H1 (cell line): ENCODE measurements at regions not wholly inside any gene's neighbourhood (a gene's known extent, or its start where the extent isn't known, plus 50 kb on each side); places are given as distances from the start of the nearest gene placed in this dataset.

Experiments
- CTCF ChIA-PET: fragments of 300-600 bp; sonication (Branson Sonifier 250); formaldehyde crosslinking; loops from one replicate; lab custom pipeline; 2021; ENCODE audit not compliant: partially characterized antibody; lab: Charles Lee
- POLR2A ChIA-PET: fragments of 300-600 bp; sonication (Branson Sonifier 250); formaldehyde crosslinking; loops from one replicate; lab custom pipeline; 2021; ENCODE audit warnings: inconsistent platforms; ENCODE audit not compliant: partially characterized antibody; lab: Charles Lee
- DNase-seq, 2 experiments: peaks; one replicate each; pipeline versions ENCODE4 v3.0.0 to v3.0.0-alpha.2; 2010 to 2022; ENCODE audit warnings: low spot score in 2 of 2, low read depth in 1 of 2, mixed read lengths in 1 of 2
- FAIRE-seq: peaks from 2 replicates; lab custom pipeline; 2011; peaks lifted over from hg19 to GRCh38; lab: Jason Lieb, UNC
- H2AFZ ChIP-seq: 2 replicates; pipeline ENCODE4 v1.8.1; 2012; ENCODE audit warnings: low read length, inconsistent platforms
- H2AK5ac ChIP-seq: 2 replicates; pipeline ENCODE4 v1.6.1; 2013; ENCODE audit warnings: low read depth, low read length
- H2BK120ac ChIP-seq: replicated peaks from 2 replicates; pipeline ENCODE3; 2013; ENCODE audit warnings: low read depth, low read length, inconsistent platforms
- H2BK12ac ChIP-seq: 2 replicates; pipeline ENCODE4 v1.6.1; 2013; ENCODE audit warnings: low read depth, low read length
- H2BK15ac ChIP-seq: 2 replicates; pipeline ENCODE4 v1.6.1; 2013; ENCODE audit warnings: low read length
- H2BK20ac ChIP-seq: 2 replicates; pipeline ENCODE4 v1.6.1; 2013; ENCODE audit warnings: low read length
- H2BK5ac ChIP-seq: 2 replicates; pipeline ENCODE4 v1.6.1; 2013; ENCODE audit warnings: low read depth, low read length
- H3K14ac ChIP-seq: 2 replicates; pipeline ENCODE4 v1.6.1; 2013; ENCODE audit warnings: inconsistent platforms; ENCODE audit not compliant: insufficient read length
- H3K18ac ChIP-seq: 2 replicates; pipeline ENCODE4 v1.6.1; 2013; ENCODE audit warnings: low read length; ENCODE audit errors: extremely low read depth
- H3K23ac ChIP-seq: 2 replicates; pipeline ENCODE4 v1.6.1; 2013; ENCODE audit warnings: inconsistent platforms; ENCODE audit not compliant: insufficient read length
- H3K23me2 ChIP-seq: 2 replicates; pipeline ENCODE4 v1.6.1; 2013; ENCODE audit warnings: low read depth, low read length
- H3K27ac ChIP-seq: 2 replicates; pipeline ENCODE4 v1.6.1; 2011; ENCODE audit warnings: low read depth, low read length, inconsistent platforms
- H3K27me3 ChIP-seq, 4 experiments: replicated peaks in 1 of 4; 1 replicate in 1 of 4; 2 replicates in 3 of 4; pipeline versions ENCODE4 v1.6.1 to v1.8.1; 2011 to 2013; ENCODE audit warnings: low read length in 3 of 4, mild to moderate bottlenecking in 3 of 4, inconsistent platforms in 2 of 4, mixed read lengths in 2 of 4, moderate library complexity in 1 of 4; ENCODE audit not compliant: control insufficient read depth in 3 of 4, insufficient read depth in 3 of 4; ENCODE audit errors: extremely low read depth in 1 of 4
- H3K36me3 ChIP-seq, 4 experiments: 2 replicates each; pipeline versions ENCODE4 v1.6.1 to v1.8.1; 2011 to 2013; ENCODE audit warnings: mild to moderate bottlenecking in 4 of 4, low read length in 3 of 4, moderate library complexity in 2 of 4, control low read depth in 1 of 4, inconsistent platforms in 1 of 4; ENCODE audit not compliant: insufficient read depth in 4 of 4, control insufficient read depth in 2 of 4
- H3K4ac ChIP-seq: replicated peaks from 2 replicates; pipeline ENCODE3; 2013; ENCODE audit warnings: low read length, low read depth, mixed read lengths, inconsistent platforms; ENCODE audit not compliant: insufficient read length
- H3K4me1 ChIP-seq, 4 experiments: replicated peaks in 1 of 4; 1 replicate in 1 of 4; 2 replicates in 3 of 4; pipeline versions ENCODE4 v1.6.1 to v1.8.1; 2011 to 2013; ENCODE audit warnings: low read length in 3 of 4, inconsistent platforms in 2 of 4, mixed read lengths in 1 of 4; ENCODE audit not compliant: insufficient read depth in 4 of 4, control insufficient read depth in 3 of 4
- H3K4me2 ChIP-seq, 2 experiments: 2 replicates each; pipeline versions ENCODE4 v1.6.1 to v1.8.1; 2011 to 2013; ENCODE audit warnings: low read depth in 2 of 2, low read length in 2 of 2, control low read depth in 1 of 2, inconsistent platforms in 1 of 2, mild to moderate bottlenecking in 1 of 2; ENCODE audit not compliant: insufficient read depth in 1 of 2
- H3K4me3 ChIP-seq, 4 experiments: fragments of 200-600, 300-600 bp in 1 of 4; sonication (generic), shearing (Covaris generic), sonication (Bioruptor Twin) in 1 of 4; 2 replicates each; pipeline versions ENCODE4 v1.5.1 to v1.8.1; 2011 to 2016; ENCODE audit warnings: low read length in 4 of 4, low read depth in 3 of 4, control low read depth in 2 of 4, inconsistent platforms in 2 of 4, mild to moderate bottlenecking in 2 of 4, mixed read lengths in 1 of 4, moderate library complexity in 1 of 4; ENCODE audit not compliant: insufficient read depth in 2 of 4; ENCODE audit errors: extremely low read depth in 1 of 4
- H3K56ac ChIP-seq: replicated peaks from 2 replicates; pipeline ENCODE3; 2013; ENCODE audit warnings: low read depth, mild to moderate bottlenecking, mixed read lengths, low read length, inconsistent platforms; ENCODE audit not compliant: insufficient read length
- H3K79me1 ChIP-seq: 2 replicates; pipeline ENCODE4 v1.6.1; 2013; ENCODE audit warnings: low read depth, low read length, control low read depth
- H3K79me2 ChIP-seq, 2 experiments: 2 replicates each; pipeline versions ENCODE4 v1.6.1 to v1.8.1; 2012 to 2013; ENCODE audit warnings: low read length in 2 of 2, mild to moderate bottlenecking in 2 of 2, inconsistent platforms in 1 of 2; ENCODE audit not compliant: insufficient read depth in 2 of 2, control insufficient read depth in 1 of 2
- H3K9ac ChIP-seq, 4 experiments: replicated peaks in 1 of 4; 1 replicate in 1 of 4; 2 replicates in 3 of 4; pipeline versions ENCODE4 v1.6.1 to v1.8.1; 2011 to 2013; ENCODE audit warnings: low read depth in 3 of 4, low read length in 3 of 4, control low read depth in 2 of 4, mild to moderate bottlenecking in 2 of 4, moderate library complexity in 2 of 4, inconsistent platforms in 1 of 4; ENCODE audit errors: extremely low read depth in 1 of 4
- H3K9me3 ChIP-seq, 2 experiments: 2 replicates each; pipeline versions ENCODE4 v1.6.1 to v1.8.1; 2012 to 2013; ENCODE audit warnings: mild to moderate bottlenecking in 2 of 2, moderate library complexity in 2 of 2, control low read depth in 1 of 2, inconsistent platforms in 1 of 2, low read depth in 1 of 2, low read length in 1 of 2, mixed read lengths in 1 of 2; ENCODE audit not compliant: insufficient read depth in 2 of 2
- H4K20me1 ChIP-seq, 2 experiments: replicated peaks in 1 of 2; 2 replicates each; pipeline versions ENCODE3 to v1.8.1; 2011 to 2013; ENCODE audit warnings: inconsistent platforms in 2 of 2, low read length in 2 of 2, mild to moderate bottlenecking in 1 of 2; ENCODE audit not compliant: insufficient read depth in 2 of 2, control insufficient read depth in 1 of 2
- H4K5ac ChIP-seq: 2 replicates; pipeline ENCODE4 v1.6.1; 2013; ENCODE audit warnings: low read length, low read depth, mixed read lengths, inconsistent platforms; ENCODE audit not compliant: insufficient read length
- H4K8ac ChIP-seq: 2 replicates; pipeline ENCODE4 v1.8.0; 2013; ENCODE audit warnings: mild to moderate bottlenecking, moderate library complexity, low read length, inconsistent platforms; ENCODE audit not compliant: insufficient read depth; ENCODE audit errors: extremely low read depth
- H4K91ac ChIP-seq: replicated peaks from 2 replicates; pipeline ENCODE3; 2013; ENCODE audit warnings: low read length, mixed read lengths, inconsistent platforms; ENCODE audit not compliant: insufficient read length
- CEBPB ChIP-seq: IDR thresholded peaks from 2 replicates; pipeline ENCODE4 v1.6.1; 2012; ENCODE audit warnings: low read depth, low read length
- EP300 ChIP-seq, 2 experiments: IDR thresholded peaks; 1 replicate in 1 of 2; 2 replicates in 1 of 2; pipeline ENCODE4 v1.6.1; 2011 to 2012; ENCODE audit warnings: low read depth in 2 of 2, low read length in 2 of 2, mild to moderate bottlenecking in 2 of 2, borderline replicate concordance in 1 of 2, inconsistent platforms in 1 of 2, moderate library complexity in 1 of 2
- FOSL1 ChIP-seq: IDR thresholded peaks from 2 replicates; pipeline ENCODE4 v1.6.1; 2011; ENCODE audit warnings: mild to moderate bottlenecking, low read depth, low read length, moderate library complexity; ENCODE audit not compliant: insufficient read depth
- KDM5A ChIP-seq: fragments of 200-600 bp; IDR thresholded peaks from 2 replicates; pipeline ENCODE4 v1.7.1; 2012; ENCODE audit warnings: mild to moderate bottlenecking, low read length, inconsistent platforms, mixed read lengths
- PHF8 ChIP-seq: fragments of 200-600 bp; sonication (generic); conservative IDR thresholded peaks from 2 replicates; pipeline ENCODE4 v1.7.1; 2012; ENCODE audit warnings: low read depth, mild to moderate bottlenecking, inconsistent platforms, low read length, moderate library complexity
- RAD21 ChIP-seq, 2 experiments: IDR thresholded peaks in 1 of 2; conservative IDR thresholded peaks in 1 of 2; 2 replicates each; pipeline ENCODE4 v1.6.1; 2011; ENCODE audit warnings: low read depth in 2 of 2, low read length in 2 of 2, improper control_type of control experiment in 1 of 2, inconsistent platforms in 1 of 2, mild to moderate bottlenecking in 1 of 2, moderate library complexity in 1 of 2
- RBBP5 ChIP-seq: IDR thresholded peaks from 2 replicates; pipeline ENCODE4 v1.7.1; 2012; ENCODE audit warnings: low read depth, mild to moderate bottlenecking, inconsistent platforms, low read length, moderate library complexity, borderline replicate concordance
- YY1 ChIP-seq: IDR thresholded peaks from 2 replicates; pipeline ENCODE4 v1.6.1; 2011; ENCODE audit warnings: low read depth, mild to moderate bottlenecking, low read length
- WGBS, 2 experiments: shearing (Covaris generic) in 1 of 2; methylation state at CpG; one replicate each; pipeline versions ENCODE4 v1.1.6 to v1.1.7; 2013 to 2015; ENCODE audit warnings: low lambda C conversion rate in 2 of 2, mixed read lengths in 2 of 2, inconsistent platforms in 1 of 2, low coverage in 1 of 2, missing lambda C conversion rate in 1 of 2; ENCODE audit not compliant: insufficient replicate concordance in 2 of 2, insufficient coverage in 1 of 2, insufficient read length in 1 of 2; ENCODE audit errors: extremely low coverage in 1 of 2, missing lambda C conversion rate in 1 of 2; 5-methylcytosine and 5-hydroxymethylcytosine counted together

DNA sequence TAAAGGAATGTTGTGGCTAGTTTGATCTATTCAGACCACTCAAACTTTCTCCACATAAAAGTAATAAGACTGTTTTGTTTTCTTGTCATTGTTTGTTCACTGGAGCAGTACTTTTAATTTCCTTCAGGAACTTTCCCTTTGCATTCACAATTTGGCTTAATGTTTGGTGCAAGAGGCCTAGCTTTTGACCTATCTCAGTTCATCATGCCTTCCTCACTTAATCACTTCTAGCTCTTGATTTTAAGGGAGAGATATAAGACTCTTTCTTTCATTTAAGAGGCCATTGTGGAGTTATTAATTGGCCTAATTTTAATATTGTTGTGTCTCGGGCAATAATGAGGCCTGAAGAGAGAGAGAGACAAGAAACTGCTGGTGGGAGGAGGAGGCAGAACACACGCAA, 371.7 kb upstream of the DEPDC1 start:
- H2AK5ac ChIP-seq = no peak overlapping the region
- no peaks in the 10 kb centered on the region for H3K36me3 ChIP-seq
- H3K4me2 ChIP-seq = no peak overlapping the region
- H3K79me1 ChIP-seq = no peaks in the 10 kb centered on the region
- H2BK5ac ChIP-seq = no peak overlapping the region
- 97% methylated on average over 2 of the region's 2 CpGs; no CpG with 5 or more reads in 1 of the 2 experiments for WGBS, 2 experiments
- H4K8ac ChIP-seq = no peak overlapping the region
- no peak overlapping the region for H2AFZ ChIP-seq
- no peak overlapping the region for H2BK15ac ChIP-seq
- no peak overlapping the region for H3K4me3 ChIP-seq
- peaks cover 2 to 5% of the 10 kb centered on the region in 2 experiments; a peak in 3 of 4 replicates for H3K9me3 ChIP-seq
- ChIA-PET POLR2A (no interaction called here), CTCF (interaction anchor here (1.3 kb wide), 1 partner anchor 49 kb away, joined by 3 read pairs; no protein-coding TSS in a partner anchor)
- no peak overlapping the region for H2BK12ac ChIP-seq
- H3K23me2 ChIP-seq = no peaks in the 10 kb centered on the region
- no peak overlapping the region for H3K14ac ChIP-seq
- no peak overlapping the region for H3K9ac ChIP-seq
- no peak overlapping the region for H3K18ac ChIP-seq
- H4K91ac ChIP-seq = no peak overlapping the region
- FAIRE-seq (no peak), DNase-seq (no peak)
- TF ChIP-seq RAD21 (IDR thresholded peaks at IDR 0.05 in 1 of 2, conservative IDR thresholded peaks at IDR 0.05 in 1 of 2; ENCODE audit: low read depth in 2 of 2, low read length in 2 of 2) = no peak
- TF ChIP-seq KDM5A = no peak
- TF ChIP-seq FOSL1 = no peak
- TF ChIP-seq CEBPB = no peak
- no peak for TF ChIP-seq EP300 (IDR thresholded peaks at IDR 0.05; ENCODE audit: borderline replicate concordance in 1 of 2, low read depth in 2 of 2, low read length in 2 of 2)
- TF ChIP-seq YY1 = no peak
- TF ChIP-seq RBBP5 = no peak
- TF ChIP-seq PHF8 = no peak
- no peaks in the 10 kb centered on the region for H3K4me1 ChIP-seq
- no peak overlapping the region for H2BK20ac ChIP-seq
- H3K4ac ChIP-seq = no peak overlapping the region
- no peak overlapping the region for H4K5ac ChIP-seq
- H2BK120ac ChIP-seq = no peak overlapping the region
- H3K79me2 ChIP-seq = no peaks in the 10 kb centered on the region
- H4K20me1 ChIP-seq = no peaks in the 10 kb centered on the region
- no peak overlapping the region for H3K56ac ChIP-seq
- no peak overlapping the region for H3K27ac ChIP-seq
- no peaks in the 10 kb centered on the region for H3K27me3 ChIP-seq
- H3K23ac ChIP-seq = no peak overlapping the region
